Duodenal mucosa (tissue), 2 donors: ENCODE measurements at regions not wholly inside any gene's neighbourhood (a gene's known extent, or its start where the extent isn't known, plus 50 kb on each side); places are given as distances from the start of the nearest gene placed in this dataset.
"Not testable (repeated sequence)": the region's sequence is repeated elsewhere in the genome, so short reads cannot be mapped to it uniquely, and the experiment has no call there.

Source experiments
- H3K27ac ChIP-seq: one replicate; pipeline ENCODE4 v1.7.0; 2013; ENCODE audit warnings: low read depth, low read length
- H3K27me3 ChIP-seq, 2 donors: one replicate each; pipeline ENCODE4 v1.7.0; 2013; ENCODE audit warnings: low read length in 2 of 2, control low read depth in 1 of 2; ENCODE audit not compliant: insufficient read depth in 2 of 2, control insufficient read depth in 1 of 2
- H3K36me3 ChIP-seq, 2 donors: one replicate each; pipeline ENCODE4 v1.7.0; 2013; ENCODE audit warnings: low read length in 2 of 2, control low read depth in 1 of 2; ENCODE audit not compliant: insufficient read depth in 2 of 2, control insufficient read depth in 1 of 2
- H3K4me1 ChIP-seq, 2 donors: one replicate each; pipeline ENCODE4 v1.7.0; 2013; ENCODE audit warnings: low read length in 2 of 2, control low read depth in 1 of 2; ENCODE audit not compliant: insufficient read depth in 2 of 2, control insufficient read depth in 1 of 2
- H3K4me3 ChIP-seq, 2 donors: one replicate each; pipeline ENCODE4 v1.7.0; 2013; ENCODE audit warnings: low read length in 2 of 2, low read depth in 1 of 2
- H3K9ac ChIP-seq, 2 donors: one replicate each; pipeline ENCODE4 v1.7.0; 2013; ENCODE audit warnings: low read length in 2 of 2, low read depth in 1 of 2
- H3K9me3 ChIP-seq, 2 donors: one replicate each; pipeline ENCODE4 v1.7.0; 2013; ENCODE audit warnings: low read length in 2 of 2, control low read depth in 1 of 2; ENCODE audit not compliant: control insufficient read depth in 1 of 2

- H3K9me3 ChIP-seq = no peaks in the 10 kb centered on the region
- no peaks in the 10 kb centered on the region for H3K27me3 ChIP-seq
- H3K36me3 ChIP-seq = no peaks in the 10 kb centered on the region
- no peak overlapping the region for H3K9ac ChIP-seq
- H3K4me1 ChIP-seq = peaks cover 0 to 8% of the 10 kb centered on the region in 2 donors
- H3K27ac ChIP-seq = no peak overlapping the region
- no peak overlapping the region for H3K4me3 ChIP-seq
Measured at GRCh38 chr13:60214213-60215055, 50.7 kb upstream of the DIAPH3 start.

DNA sequence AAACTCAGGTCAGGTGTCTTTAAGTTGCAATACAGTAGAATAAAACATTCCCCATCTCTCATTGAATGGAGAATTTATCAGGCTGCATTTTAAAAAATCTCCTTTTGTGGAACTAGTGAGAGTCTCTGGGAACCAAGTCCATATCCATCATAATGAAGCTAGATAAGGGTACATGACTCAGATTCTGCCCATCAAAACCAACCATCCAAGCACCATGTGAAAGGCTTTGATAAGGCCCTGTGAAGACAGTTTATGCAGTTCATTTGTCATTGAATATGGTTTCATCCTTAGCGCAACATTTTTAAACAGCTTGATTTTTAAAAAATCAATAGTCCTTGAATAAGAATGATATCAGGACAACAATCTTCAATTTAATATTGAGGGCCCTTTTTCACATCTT is 56.3 kb upstream of the DIAPH3 start:
- H3K4me3 ChIP-seq = no peak overlapping the region
- H3K36me3 ChIP-seq = no peaks in the 10 kb centered on the region
- H3K9ac ChIP-seq = no peak overlapping the region
- H3K27ac ChIP-seq = no peak overlapping the region
- H3K9me3 ChIP-seq = no peaks in the 10 kb centered on the region
- H3K27me3 ChIP-seq = no peaks in the 10 kb centered on the region
- no peaks in the 10 kb centered on the region for H3K4me1 ChIP-seq

- no peak overlapping the region for H3K27ac ChIP-seq
- no peaks in the 10 kb centered on the region for H3K4me1 ChIP-seq
- H3K27me3 ChIP-seq = peaks cover 0 to 4% of the 10 kb centered on the region in 2 donors
- no peaks in the 10 kb centered on the region for H3K9me3 ChIP-seq
- H3K36me3 ChIP-seq = no peaks in the 10 kb centered on the region
- no peak overlapping the region for H3K4me3 ChIP-seq
- no peak overlapping the region for H3K9ac ChIP-seq
Measured at GRCh38 chr13:60221581-60221980, 57.9 kb upstream of the DIAPH3 start.

DNA sequence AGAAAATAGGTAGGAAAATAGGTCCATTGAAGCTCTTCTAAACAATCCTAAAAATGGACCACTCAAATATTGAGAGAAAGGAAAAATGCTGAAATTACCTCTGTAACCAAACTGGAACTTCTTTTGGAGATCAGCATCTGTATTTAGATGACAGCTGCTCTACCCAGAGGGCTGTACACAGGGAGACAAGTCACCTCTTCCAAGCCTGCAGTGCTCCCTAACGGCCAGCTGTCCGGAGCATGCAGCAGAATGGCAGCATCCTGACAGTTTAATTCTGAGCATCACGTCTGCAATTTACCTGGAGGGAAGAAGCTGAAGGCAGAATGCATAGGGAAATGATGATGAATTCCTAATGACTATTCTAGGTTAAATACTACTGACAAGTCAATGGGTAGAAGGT is 62.8 kb upstream of the DIAPH3 start:
- H3K27ac ChIP-seq = no peak overlapping the region
- no peaks in the 10 kb centered on the region for H3K9me3 ChIP-seq
- no peaks in the 10 kb centered on the region for H3K36me3 ChIP-seq
- peaks cover 0 to 4% of the 10 kb centered on the region in 2 donors for H3K4me1 ChIP-seq
- H3K27me3 ChIP-seq = peaks cover 2 to 4% of the 10 kb centered on the region in 2 donors
- H3K4me3 ChIP-seq = no peak overlapping the region
- H3K9ac ChIP-seq = no peak overlapping the region

DNA sequence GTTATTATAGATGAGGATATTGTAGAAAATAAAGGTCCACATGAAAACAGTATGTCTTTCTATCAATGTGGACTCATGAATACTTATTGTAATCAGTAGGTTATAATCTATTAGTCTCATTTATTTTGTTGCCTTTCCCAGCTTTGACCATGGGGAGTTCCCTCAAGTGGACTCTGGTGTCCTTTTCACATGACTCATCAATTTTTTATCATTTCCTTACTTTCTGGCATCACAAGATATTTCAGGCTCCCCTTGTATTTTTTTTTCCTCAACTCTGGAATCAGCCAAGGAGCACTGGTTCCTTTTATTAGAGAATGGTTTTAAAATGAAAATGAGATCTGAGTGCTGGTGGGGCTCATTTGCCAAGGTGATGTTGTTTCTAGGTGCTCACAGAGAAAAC is 63.4 kb upstream of the DIAPH3 start:
- Histone ChIP-seq H3K9me3 (no peaks in the 10 kb centered on the region), H3K9ac (no peak overlapping the region), H3K27ac (no peak overlapping the region), H3K4me3 (no peak overlapping the region), H3K4me1 (peaks cover 0 to 4% of the 10 kb centered on the region in 2 donors), H3K27me3 (peaks cover 2 to 4% of the 10 kb centered on the region in 2 donors), H3K36me3 (no peaks in the 10 kb centered on the region)

- no peak overlapping the region for H3K9ac ChIP-seq
- no peak overlapping the region for H3K27ac ChIP-seq
- peaks cover 0 to 4% of the 10 kb centered on the region in 2 donors for H3K4me1 ChIP-seq
Measured at GRCh38 chr13:60229708-60230272, 66.1 kb upstream of the DIAPH3 start.

GRCh38 chr13:60230593-60230992 is 66.9 kb upstream of the DIAPH3 start:
- Histone ChIP-seq H3K4me1 (peaks cover 0 to 4% of the 10 kb centered on the region in 2 donors), H3K27ac (no peak overlapping the region), H3K27me3 (peaks cover 2 to 4% of the 10 kb centered on the region in 2 donors), H3K9me3 (no peaks in the 10 kb centered on the region), H3K36me3 (no peaks in the 10 kb centered on the region), H3K4me3 (no peak overlapping the region), H3K9ac (no peak overlapping the region)

More at GRCh38 chr13:60229708-60230272, 66.1 kb upstream of the DIAPH3 start:
- Histone ChIP-seq H3K36me3 (no peaks in the 10 kb centered on the region), H3K4me3 (no peak overlapping the region), H3K27me3 (peaks cover 2 to 4% of the 10 kb centered on the region in 2 donors), H3K9me3 (no peaks in the 10 kb centered on the region)

DNA sequence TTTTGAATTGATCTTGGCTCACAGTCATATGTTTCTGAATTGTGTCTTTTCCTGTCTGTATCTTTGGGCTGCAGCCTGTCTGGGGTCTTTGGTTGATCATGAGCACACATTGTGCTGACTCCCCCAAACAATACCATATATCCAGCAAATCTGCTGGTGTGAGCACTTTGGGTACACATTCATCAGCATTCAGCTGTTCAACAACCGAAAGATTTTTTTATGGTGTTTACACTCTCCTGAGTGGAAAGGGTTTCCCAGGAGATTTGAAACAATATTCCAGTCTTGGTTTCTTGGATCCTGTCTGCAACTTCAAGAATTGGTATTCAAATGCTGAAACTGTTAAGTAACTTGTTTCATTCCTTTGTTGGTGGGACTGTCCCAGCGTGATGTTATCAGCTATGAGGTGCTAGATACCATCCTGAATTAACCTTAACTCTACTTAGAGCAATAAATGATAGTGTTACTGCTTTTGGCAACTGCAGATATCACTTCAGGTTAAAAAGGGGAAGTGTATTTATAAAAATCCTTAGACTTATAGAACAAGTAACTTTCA is 78.4 kb upstream of the DIAPH3 start:
- no peaks in the 10 kb centered on the region for H3K9me3 ChIP-seq
- H3K9ac ChIP-seq = no peak overlapping the region
- peaks cover 0 to 6% of the 10 kb centered on the region in 2 donors for H3K4me1 ChIP-seq
- H3K27ac ChIP-seq = no peak overlapping the region
- H3K27me3 ChIP-seq = no peaks in the 10 kb centered on the region
- H3K36me3 ChIP-seq = no peaks in the 10 kb centered on the region
- H3K4me3 ChIP-seq = no peak overlapping the region

- no peak overlapping the region for H3K4me3 ChIP-seq
- H3K27me3 ChIP-seq = no peaks in the 10 kb centered on the region
- no peaks in the 10 kb centered on the region for H3K9me3 ChIP-seq
- no peak overlapping the region for H3K9ac ChIP-seq
- H3K36me3 ChIP-seq = no peaks in the 10 kb centered on the region
- no peak overlapping the region for H3K27ac ChIP-seq
- peaks cover 0 to 6% of the 10 kb centered on the region in 2 donors for H3K4me1 ChIP-seq
Measured at GRCh38 chr13:60244381-60244780, 80.7 kb upstream of the DIAPH3 start.

GRCh38 chr13:60251419-60251818 is 87.7 kb upstream of the DIAPH3 start:
- H3K36me3 ChIP-seq, H3K4me3 ChIP-seq: not testable (repeated sequence)

More at GRCh38 chr13:60251419-60251818, 87.7 kb upstream of the DIAPH3 start:
- H3K9me3 ChIP-seq, H3K9ac ChIP-seq, H3K27me3 ChIP-seq, H3K4me1 ChIP-seq, H3K27ac ChIP-seq: not testable (repeated sequence)
